Nephron progenitor cell (in vitro differentiated cells): ENCODE measurements at regions not wholly inside any gene's neighbourhood (a gene's known extent, or its start where the extent isn't known, plus 50 kb on each side); places are given as distances from the start of the nearest gene placed in this dataset.

Source experiments
- DNase-seq: peaks from one replicate; pipeline ENCODE4 v3.0.0; 2021
- H3K27ac Mint-ChIP-seq: 2 replicates; pipeline ENCODE4 v1.8.0; 2021; ENCODE audit warnings: mild to moderate bottlenecking, moderate library complexity, mixed read lengths
- H3K27me3 Mint-ChIP-seq: 2 replicates; pipeline ENCODE4 v1.8.0; 2021; ENCODE audit warnings: mild to moderate bottlenecking, low read depth, mixed read lengths; ENCODE audit not compliant: poor library complexity
- H3K36me3 Mint-ChIP-seq: 2 replicates; pipeline ENCODE4 v1.8.0; 2021; ENCODE audit warnings: low read depth, mixed read lengths
- H3K4me1 Mint-ChIP-seq: 2 replicates; pipeline ENCODE4 v1.8.0; 2021; ENCODE audit warnings: mixed read lengths
- H3K4me3 Mint-ChIP-seq: 2 replicates; pipeline ENCODE4 v1.8.0; 2021; ENCODE audit warnings: mild to moderate bottlenecking, moderate library complexity, mixed read lengths
- H3K9me3 Mint-ChIP-seq: 2 replicates; pipeline ENCODE4 v1.8.0; 2021; ENCODE audit warnings: mild to moderate bottlenecking, moderate library complexity, mixed read lengths
- CTCF ChIP-seq: fragments of 200-600 bp; sonication (generic); IDR thresholded peaks from 2 replicates; pipeline ENCODE4 v1.5.0; 2021; ENCODE audit warnings: antibody characterized with exemption

DNA sequence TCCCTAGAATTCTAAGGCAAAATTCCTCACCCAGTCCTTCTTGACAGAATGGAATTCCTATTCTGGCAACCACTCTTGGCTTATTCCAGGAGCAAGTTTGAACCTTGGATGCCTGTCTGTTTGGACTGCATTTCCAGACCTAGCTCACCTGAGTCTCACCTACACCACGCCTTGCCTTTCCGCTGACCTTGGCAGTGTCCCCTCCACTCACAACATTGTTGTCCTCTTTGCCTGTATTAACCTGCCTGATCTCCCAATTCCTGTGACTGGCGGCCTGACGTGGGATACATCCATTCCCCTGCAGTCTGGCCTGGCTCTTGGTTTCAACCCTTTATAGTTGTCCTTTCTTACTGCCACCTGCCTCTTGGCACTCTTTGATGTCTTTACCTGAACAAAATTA, 281.4 kb upstream of the SOX4 start:
- Mint-ChIP-seq H3K4me1 (peaks cover 57% of the 10 kb centered on the region), H3K4me3 (no peak overlapping the region), H3K27ac (peak overlapping the region; percentile 9), H3K27me3 (no peaks in the 10 kb centered on the region), H3K9me3 (no peaks in the 10 kb centered on the region), H3K36me3 (no peaks in the 10 kb centered on the region)
- DNase-seq, result no peak
- TF ChIP-seq CTCF, result no peak

DNA sequence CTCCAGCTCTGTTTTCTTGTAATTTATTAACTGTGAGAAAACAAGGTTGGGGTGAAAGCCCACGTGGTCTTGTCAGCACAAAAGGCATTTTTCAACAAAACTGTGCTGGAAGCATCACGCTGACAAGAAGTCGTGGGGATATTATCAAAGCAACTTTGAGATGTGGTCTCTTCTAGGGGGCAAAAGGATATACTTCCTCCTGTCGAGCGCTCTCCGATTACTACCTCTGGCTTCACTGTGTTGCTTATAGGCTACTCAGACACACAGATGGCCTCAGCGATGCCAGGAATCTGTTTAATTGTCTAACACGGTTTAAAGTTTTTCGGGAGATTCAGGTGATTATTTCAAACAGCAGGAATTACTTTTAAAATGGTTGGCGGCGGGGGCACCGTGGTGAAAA, 275.9 kb upstream of the SOX4 start:
- Mint-ChIP-seq H3K4me1 (peaks cover 34% of the 10 kb centered on the region), H3K9me3 (peaks cover 21% of the 10 kb centered on the region), H3K4me3 (no peak overlapping the region), H3K27ac (no peak overlapping the region), H3K36me3 (peaks cover 11% of the 10 kb centered on the region), H3K27me3 (no peaks in the 10 kb centered on the region)
- DNase-seq, result no peak
- TF ChIP-seq CTCF, result no peak

- H3K4me1 Mint-ChIP-seq, result peaks cover 34% of the 10 kb centered on the region
- no peak overlapping the region for H3K4me3 Mint-ChIP-seq
- no peaks in the 10 kb centered on the region for H3K27me3 Mint-ChIP-seq
- H3K9me3 Mint-ChIP-seq, result peaks cover 21% of the 10 kb centered on the region
- H3K27ac Mint-ChIP-seq, result no peak overlapping the region
- H3K36me3 Mint-ChIP-seq, result peaks cover 11% of the 10 kb centered on the region
- no peak for DNase-seq
- no peak for TF ChIP-seq CTCF
These were observed 272.5 kb upstream of the SOX4 start for GRCh38 chr6:21321076-21321475.

- H3K4me3 Mint-ChIP-seq, result no peak overlapping the region
- DNase-seq, result no peak
- peaks cover 11% of the 10 kb centered on the region for H3K36me3 Mint-ChIP-seq
- H3K27ac Mint-ChIP-seq, result no peak overlapping the region
- H3K27me3 Mint-ChIP-seq, result no peaks in the 10 kb centered on the region
- H3K4me1 Mint-ChIP-seq, result peaks cover 34% of the 10 kb centered on the region
- H3K9me3 Mint-ChIP-seq, result peaks cover 21% of the 10 kb centered on the region
- no peak for TF ChIP-seq CTCF
These were observed 272.0 kb upstream of the SOX4 start for GRCh38 chr6:21321531-21321930.

- DNase-seq, result peak; percentile 45
- no peak for TF ChIP-seq CTCF
- H3K4me1 Mint-ChIP-seq, result peaks cover 34% of the 10 kb centered on the region
- H3K4me3 Mint-ChIP-seq, result no peak overlapping the region
- H3K27me3 Mint-ChIP-seq, result no peaks in the 10 kb centered on the region
- H3K27ac Mint-ChIP-seq, result peak overlapping the region; percentile 81
- H3K9me3 Mint-ChIP-seq, result peaks cover 21% of the 10 kb centered on the region
- peaks cover 11% of the 10 kb centered on the region for H3K36me3 Mint-ChIP-seq
These were observed 270.0 kb upstream of the SOX4 start for GRCh38 chr6:21323577-21323976.

DNA sequence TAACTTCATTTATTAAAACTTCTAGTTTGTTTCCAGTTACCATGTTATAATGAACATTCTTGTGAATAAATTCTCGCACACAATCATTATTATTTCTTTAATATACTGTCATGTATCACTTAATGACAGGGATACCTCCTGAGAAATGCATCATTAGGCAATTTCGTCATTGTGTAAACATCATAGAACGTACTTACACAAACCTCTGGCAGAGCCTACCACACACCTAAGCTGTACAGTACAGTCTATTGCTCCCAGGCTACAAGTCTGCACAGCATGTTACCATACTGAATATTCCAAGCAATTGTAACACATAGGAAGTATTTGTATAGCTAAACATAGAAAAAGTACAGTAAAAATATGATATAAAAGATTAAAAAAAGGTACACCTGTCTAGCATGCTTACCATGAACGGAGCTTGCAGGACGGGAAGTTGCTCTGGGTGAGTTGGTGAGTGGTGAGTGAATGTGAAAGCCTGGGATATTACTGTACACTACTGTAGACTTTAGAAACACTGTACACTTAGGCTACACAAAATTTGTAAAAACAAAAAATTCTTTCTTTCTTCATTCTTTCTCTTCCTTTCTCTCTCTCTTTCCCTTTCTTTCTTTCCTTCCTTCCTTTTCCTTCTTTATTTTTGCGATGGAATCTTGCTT, 268.2 kb upstream of the SOX4 start:
- Mint-ChIP-seq H3K27me3 (no peaks in the 10 kb centered on the region), H3K9me3 (peaks cover 5% of the 10 kb centered on the region), H3K4me1 (peaks cover 42% of the 10 kb centered on the region), H3K36me3 (no peaks in the 10 kb centered on the region), H3K27ac (no peak overlapping the region), H3K4me3 (no peak overlapping the region)
- DNase-seq, result no peak
- no peak for TF ChIP-seq CTCF
